ENCODE measurements at regions not wholly inside any gene's neighbourhood (a gene's known extent, or its start where the extent isn't known, plus 50 kb on each side); places are given as distances from the start of the nearest gene placed in this dataset.

- Histone ChIP-seq H3K4me2 (ENCODE audit: low read depth, low read length) (no peak overlapping the region), H3K9me3 (ENCODE audit: low read length) (no peaks in the 10 kb centered on the region), H3K27me3 (ENCODE audit: control insufficient read depth in 1 of 2, insufficient read depth in 2 of 2, low read length in 2 of 2) (peaks cover 2 to 22% of the 10 kb centered on the region in 2 experiments; a peak in 3 of 5 replicates), H3K4me3 (replicated peaks in 1 of 3; ENCODE audit: insufficient read depth in 1 of 3, low read depth in 2 of 3, low read length in 3 of 3) (no peak overlapping the region), H3K79me2 (ENCODE audit: insufficient read depth, low read length) (no peaks in the 10 kb centered on the region), H3K9ac (ENCODE audit: insufficient read depth, low read depth, low read length) (no peak overlapping the region), H2AFZ (ENCODE audit: low read length) (no peak overlapping the region), H3K4me1 (ENCODE audit: insufficient read depth, low read length) (no peaks in the 10 kb centered on the region), H4K20me1 (ENCODE audit: insufficient read depth, low read length) (no peaks in the 10 kb centered on the region), H3K27ac (ENCODE audit: extremely low read length, insufficient read depth, low read length) (no peak overlapping the region), H3K36me3 (replicated peaks in 1 of 2; ENCODE audit: control insufficient read depth in 1 of 2, insufficient read depth in 2 of 2, low read length in 2 of 2) (no peaks in the 10 kb centered on the region)
- WGBS (ENCODE audit: low lambda C conversion rate): 18% methylated on average over 7 of the region's 10 CpGs
- ATAC-seq (no peak), FAIRE-seq (no peak), DNase-seq (ENCODE audit: low spot score) (no peak)
- in situ Hi-C loops (cut with HindIII; ENCODE audit: extremely low pct_ligation_motif_present, low pct_unique_long_range_greater_than_20kb): no loop called here
- CTCF ChIA-PET (ENCODE audit: low intra/inter-chr PET ratio, low total read pairs): no interaction called here
- POLR2A ChIA-PET: no interaction called here
- BruUV-seq (replicated peaks): no TSS peak
- intact Hi-C loops (cut with micrococcal nuclease; ENCODE audit: unreplicated experiment): no loop called here
- TF ChIP-seq SRSF9 (IDR thresholded peaks at IDR 0.05; ENCODE audit: borderline replicate concordance, insufficient read depth, low read depth, low read length, poor library complexity, severe bottlenecking) (no peak), NAIF1 (CRISPR knock-in tag; IDR thresholded peaks at IDR 0.05; ENCODE audit: borderline replicate concordance) (no peak), ZNF230 (CRISPR knock-in tag; IDR thresholded peaks at IDR 0.05) (no peak), TOPORS (CRISPR knock-in tag; IDR thresholded peaks at IDR 0.05) (no peak), SATB2 (CRISPR knock-in tag; IDR thresholded peaks at IDR 0.05) (no peak), ATF3 (CRISPR knock-in tag; IDR thresholded peaks at IDR 0.05) (no peak), ZFP36 (IDR thresholded peaks at IDR 0.05; ENCODE audit: borderline replicate concordance, low read depth, low read length, partially characterized antibody) (no peak), MED8 (CRISPR knock-in tag; IDR thresholded peaks at IDR 0.05; ENCODE audit: insufficient replicate concordance) (no peak), BRF2 (CRISPR knock-in tag; IDR thresholded peaks at IDR 0.05) (no peak), TEAD2 (CRISPR knock-in tag; IDR thresholded peaks at IDR 0.05) (no peak), PAX8 (CRISPR knock-in tag; IDR thresholded peaks at IDR 0.05; ENCODE audit: borderline replicate concordance) (no peak), ZNF101 (CRISPR knock-in tag; IDR thresholded peaks at IDR 0.05; ENCODE audit: borderline replicate concordance, low read depth) (no peak), NR2F1 (CRISPR knock-in tag; IDR thresholded peaks at IDR 0.05) (no peak), SP4 (CRISPR knock-in tag; IDR thresholded peaks at IDR 0.05) (no peak)
- TF ChIP-seq, protein P1, sequence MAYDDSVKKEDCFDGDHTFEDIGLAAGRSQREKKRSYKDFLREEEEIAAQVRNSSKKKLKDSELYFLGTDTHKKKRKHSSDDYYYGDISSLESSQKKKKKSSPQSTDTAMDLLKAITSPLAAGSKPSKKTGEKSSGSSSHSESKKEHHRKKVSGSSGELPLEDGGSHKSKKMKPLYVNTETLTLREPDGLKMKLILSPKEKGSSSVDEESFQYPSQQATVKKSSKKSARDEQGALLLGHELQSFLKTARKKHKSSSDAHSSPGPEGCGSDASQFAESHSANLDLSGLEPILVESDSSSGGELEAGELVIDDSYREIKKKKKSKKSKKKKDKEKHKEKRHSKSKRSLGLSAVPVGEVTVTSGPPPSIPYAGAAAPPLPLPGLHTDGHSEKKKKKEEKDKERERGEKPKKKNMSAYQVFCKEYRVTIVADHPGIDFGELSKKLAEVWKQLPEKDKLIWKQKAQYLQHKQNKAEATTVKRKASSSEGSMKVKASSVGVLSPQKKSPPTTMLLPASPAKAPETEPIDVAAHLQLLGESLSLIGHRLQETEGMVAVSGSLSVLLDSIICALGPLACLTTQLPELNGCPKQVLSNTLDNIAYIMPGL (CRISPR knock-in tag; IDR thresholded peaks at IDR 0.05; ENCODE audit: borderline replicate concordance in 1 of 2, low read depth in 1 of 2): no peak
- TF ChIP-seq, protein P2, sequence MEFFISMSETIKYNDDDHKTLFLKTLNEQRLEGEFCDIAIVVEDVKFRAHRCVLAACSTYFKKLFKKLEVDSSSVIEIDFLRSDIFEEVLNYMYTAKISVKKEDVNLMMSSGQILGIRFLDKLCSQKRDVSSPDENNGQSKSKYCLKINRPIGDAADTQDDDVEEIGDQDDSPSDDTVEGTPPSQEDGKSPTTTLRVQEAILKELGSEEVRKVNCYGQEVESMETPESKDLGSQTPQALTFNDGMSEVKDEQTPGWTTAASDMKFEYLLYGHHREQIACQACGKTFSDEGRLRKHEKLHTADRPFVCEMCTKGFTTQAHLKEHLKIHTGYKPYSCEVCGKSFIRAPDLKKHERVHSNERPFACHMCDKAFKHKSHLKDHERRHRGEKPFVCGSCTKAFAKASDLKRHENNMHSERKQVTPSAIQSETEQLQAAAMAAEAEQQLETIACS (CRISPR knock-in tag; IDR thresholded peaks at IDR 0.05): no peak
- TF ChIP-seq, protein P3, sequence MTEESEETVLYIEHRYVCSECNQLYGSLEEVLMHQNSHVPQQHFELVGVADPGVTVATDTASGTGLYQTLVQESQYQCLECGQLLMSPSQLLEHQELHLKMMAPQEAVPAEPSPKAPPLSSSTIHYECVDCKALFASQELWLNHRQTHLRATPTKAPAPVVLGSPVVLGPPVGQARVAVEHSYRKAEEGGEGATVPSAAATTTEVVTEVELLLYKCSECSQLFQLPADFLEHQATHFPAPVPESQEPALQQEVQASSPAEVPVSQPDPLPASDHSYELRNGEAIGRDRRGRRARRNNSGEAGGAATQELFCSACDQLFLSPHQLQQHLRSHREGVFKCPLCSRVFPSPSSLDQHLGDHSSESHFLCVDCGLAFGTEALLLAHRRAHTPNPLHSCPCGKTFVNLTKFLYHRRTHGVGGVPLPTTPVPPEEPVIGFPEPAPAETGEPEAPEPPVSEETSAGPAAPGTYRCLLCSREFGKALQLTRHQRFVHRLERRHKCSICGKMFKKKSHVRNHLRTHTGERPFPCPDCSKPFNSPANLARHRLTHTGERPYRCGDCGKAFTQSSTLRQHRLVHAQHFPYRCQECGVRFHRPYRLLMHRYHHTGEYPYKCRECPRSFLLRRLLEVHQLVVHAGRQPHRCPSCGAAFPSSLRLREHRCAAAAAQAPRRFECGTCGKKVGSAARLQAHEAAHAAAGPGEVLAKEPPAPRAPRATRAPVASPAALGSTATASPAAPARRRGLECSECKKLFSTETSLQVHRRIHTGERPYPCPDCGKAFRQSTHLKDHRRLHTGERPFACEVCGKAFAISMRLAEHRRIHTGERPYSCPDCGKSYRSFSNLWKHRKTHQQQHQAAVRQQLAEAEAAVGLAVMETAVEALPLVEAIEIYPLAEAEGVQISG (CRISPR knock-in tag; IDR thresholded peaks at IDR 0.05): no peak
Observed at GRCh38 chr22:48091656-48092223, 1329.3 kb downstream of the TBC1D22A start.

Measured in HepG2 (cell line).